Peyer's patch (tissue), 4 donors: ENCODE measurements at regions not wholly inside any gene's neighbourhood (a gene's known extent, or its start where the extent isn't known, plus 50 kb on each side); places are given as distances from the start of the nearest gene placed in this dataset.
"Not testable (repeated sequence)": the region's sequence is repeated elsewhere in the genome, so short reads cannot be mapped to it uniquely, and the experiment has no call there.

ENCODE experiments used
- DNase-seq, 3 donors: peaks; one replicate each; pipeline ENCODE4 v3.0.0-alpha.2; 2017 to 2019
- H3K27ac ChIP-seq, 4 donors: fragments of 200-600 bp; sonication (generic); one replicate each; pipeline ENCODE4 v1.5.1; 2016 to 2019
- H3K27me3 ChIP-seq, 2 donors: fragments of 200-600 bp; sonication (generic); one replicate each; pipeline ENCODE4 v1.5.1; 2019
- H3K36me3 ChIP-seq, 3 donors: fragments of 200-600 bp; sonication (generic); one replicate each; pipeline ENCODE4 v1.5.1; 2016 to 2019
- H3K4me1 ChIP-seq, 4 donors: fragments of 200-600 bp; sonication (generic); one replicate each; pipeline ENCODE4 v1.5.1; 2016 to 2019
- H3K4me3 ChIP-seq, 4 donors: fragments of 200-600 bp; sonication (generic); 1 replicate in 3 of 4; 2 replicates in 1 of 4; pipeline ENCODE4 v1.5.1; 2016 to 2019; ENCODE audit warnings: mild to moderate bottlenecking in 1 of 4
- H3K9me3 ChIP-seq, 4 donors: fragments of 200-600 bp; sonication (generic); one replicate each; pipeline ENCODE4 v1.5.1; 2016 to 2019; ENCODE audit warnings: mild to moderate bottlenecking in 1 of 4
- POLR2A ChIP-seq, 2 donors: fragments of 450-650 bp; IDR thresholded peaks; one replicate each; pipeline ENCODE4 v1.5.1; 2017; ENCODE audit warnings: antibody characterized with exemption in 2 of 2, mild to moderate bottlenecking in 2 of 2, moderate library complexity in 2 of 2
- TF ChIP-seq, protein P1 (sequence below), 6 experiments: fragments of 450-650 bp in 4 of 6; fragments of 200-600 bp in 2 of 6; sonication (generic) in 1 of 6; IDR thresholded peaks; one replicate each; pipeline ENCODE4 v1.5.1; 2017 to 2019; ENCODE audit warnings: antibody characterized with exemption in 6 of 6, mild to moderate bottlenecking in 3 of 6, moderate library complexity in 1 of 6

DNA sequence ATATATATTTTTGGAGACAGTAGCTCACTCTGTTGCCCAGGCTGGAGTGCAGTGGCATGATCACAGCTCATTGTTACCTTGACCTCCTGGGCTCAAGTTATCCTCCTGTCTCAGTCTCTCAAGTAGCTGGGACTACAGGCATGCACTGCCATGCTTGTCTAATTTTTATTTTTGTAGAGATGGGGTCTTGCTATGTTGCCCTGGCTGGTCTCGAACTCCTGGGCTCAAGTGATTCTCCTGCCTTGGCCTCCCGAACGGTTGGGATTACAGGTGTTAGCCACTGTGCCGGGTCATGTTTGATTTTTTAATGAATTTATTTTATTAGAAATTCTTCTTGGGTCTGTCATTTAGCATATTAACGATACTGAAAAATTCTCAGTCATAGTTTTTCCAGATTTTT is 70.5 kb downstream of the TMEM270 start:
- DNase-seq = no peak
- H3K27me3 ChIP-seq = no peaks in the 10 kb centered on the region
- TF ChIP-seq, protein P1, sequence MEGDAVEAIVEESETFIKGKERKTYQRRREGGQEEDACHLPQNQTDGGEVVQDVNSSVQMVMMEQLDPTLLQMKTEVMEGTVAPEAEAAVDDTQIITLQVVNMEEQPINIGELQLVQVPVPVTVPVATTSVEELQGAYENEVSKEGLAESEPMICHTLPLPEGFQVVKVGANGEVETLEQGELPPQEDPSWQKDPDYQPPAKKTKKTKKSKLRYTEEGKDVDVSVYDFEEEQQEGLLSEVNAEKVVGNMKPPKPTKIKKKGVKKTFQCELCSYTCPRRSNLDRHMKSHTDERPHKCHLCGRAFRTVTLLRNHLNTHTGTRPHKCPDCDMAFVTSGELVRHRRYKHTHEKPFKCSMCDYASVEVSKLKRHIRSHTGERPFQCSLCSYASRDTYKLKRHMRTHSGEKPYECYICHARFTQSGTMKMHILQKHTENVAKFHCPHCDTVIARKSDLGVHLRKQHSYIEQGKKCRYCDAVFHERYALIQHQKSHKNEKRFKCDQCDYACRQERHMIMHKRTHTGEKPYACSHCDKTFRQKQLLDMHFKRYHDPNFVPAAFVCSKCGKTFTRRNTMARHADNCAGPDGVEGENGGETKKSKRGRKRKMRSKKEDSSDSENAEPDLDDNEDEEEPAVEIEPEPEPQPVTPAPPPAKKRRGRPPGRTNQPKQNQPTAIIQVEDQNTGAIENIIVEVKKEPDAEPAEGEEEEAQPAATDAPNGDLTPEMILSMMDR (IDR thresholded peaks at IDR 0.05) = no peak
- TF ChIP-seq POLR2A (IDR thresholded peaks at IDR 0.05) = no peak

DNA sequence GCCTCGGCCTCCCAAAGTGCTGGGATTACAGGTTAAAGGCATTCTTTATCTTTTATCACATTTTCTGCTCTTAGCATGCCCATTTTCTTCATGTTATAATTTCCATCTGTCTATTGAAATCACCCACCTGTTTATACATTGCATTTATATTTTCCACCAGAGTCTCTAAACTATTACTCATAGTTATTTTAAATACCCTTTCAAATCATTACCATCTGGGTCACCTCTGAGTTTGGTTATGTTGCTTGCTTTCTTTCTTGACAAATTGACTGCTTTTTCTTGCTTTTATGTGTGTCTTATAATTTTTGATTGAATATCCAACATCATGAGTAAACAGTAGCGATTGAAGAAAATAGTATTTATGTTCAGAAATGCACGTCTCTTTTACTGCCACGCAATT is 71.4 kb downstream of the TMEM270 start:
- TF ChIP-seq, protein P1 (IDR thresholded peaks at IDR 0.05) = no peak
- no peak for TF ChIP-seq POLR2A (IDR thresholded peaks at IDR 0.05)
- Histone ChIP-seq H3K27me3 (no peaks in the 10 kb centered on the region), H3K4me3 (no peak overlapping the region), H3K9me3 (no peaks in the 10 kb centered on the region), H3K27ac (no peak overlapping the region), H3K36me3 (no peaks in the 10 kb centered on the region), H3K4me1 (no peaks in the 10 kb centered on the region)
- DNase-seq = no peak

More for the DNA sequence above, 70.5 kb downstream of the TMEM270 start:
- H3K4me1 ChIP-seq = no peaks in the 10 kb centered on the region
- no peak overlapping the region for H3K4me3 ChIP-seq
- no peaks in the 10 kb centered on the region for H3K36me3 ChIP-seq
- no peaks in the 10 kb centered on the region for H3K9me3 ChIP-seq
- H3K27ac ChIP-seq = no peak overlapping the region

DNA sequence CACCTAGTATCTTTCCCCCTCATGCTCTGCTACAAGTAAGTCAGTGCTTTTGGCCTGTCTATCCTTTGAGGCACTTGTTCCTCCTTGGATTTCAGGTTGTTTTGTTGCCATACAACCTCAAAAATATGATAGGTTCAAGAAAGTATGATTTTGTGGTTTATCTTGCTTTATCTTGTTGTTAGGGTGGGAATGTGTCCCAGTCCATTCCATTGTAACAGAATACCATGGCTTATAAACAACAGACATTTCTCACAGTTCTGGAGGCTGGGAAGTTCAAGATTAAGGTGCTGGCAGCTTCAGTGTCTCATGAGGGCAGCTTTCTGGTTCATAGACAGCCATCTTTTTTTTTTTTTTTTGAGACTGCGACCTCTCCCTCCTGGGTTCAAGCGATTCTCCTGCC is 72.1 kb downstream of the TMEM270 start:
- Histone ChIP-seq H3K36me3 (no peaks in the 10 kb centered on the region), H3K4me3 (no peak overlapping the region), H3K4me1 (no peaks in the 10 kb centered on the region), H3K27me3 (no peaks in the 10 kb centered on the region), H3K9me3 (no peaks in the 10 kb centered on the region), H3K27ac (no peak overlapping the region)
- no peak for DNase-seq
- TF ChIP-seq, protein P1 (IDR thresholded peaks at IDR 0.05) = no peak
- no peak for TF ChIP-seq POLR2A (IDR thresholded peaks at IDR 0.05)

DNA sequence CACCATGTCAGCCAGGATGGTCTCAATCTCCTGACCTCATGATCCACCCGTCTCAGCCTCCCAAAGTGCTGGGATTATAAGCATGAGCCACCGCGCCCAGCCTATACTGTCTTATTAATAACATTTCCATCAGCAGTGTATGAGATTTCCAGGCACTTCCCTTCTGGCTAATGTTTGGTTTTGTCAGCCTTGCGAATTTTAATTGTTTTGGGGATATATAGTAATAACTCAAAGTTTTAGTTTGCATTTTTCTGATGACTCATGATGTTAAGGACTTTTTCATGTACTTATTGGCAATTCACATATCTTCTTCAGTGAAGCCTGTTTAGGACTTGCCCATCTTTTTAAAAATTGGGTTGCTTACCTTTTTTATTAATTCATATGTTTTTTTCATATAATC is 76.0 kb downstream of the TMEM270 start:
- H3K4me1 ChIP-seq = no peaks in the 10 kb centered on the region
- H3K4me3 ChIP-seq = no peak overlapping the region

DNA sequence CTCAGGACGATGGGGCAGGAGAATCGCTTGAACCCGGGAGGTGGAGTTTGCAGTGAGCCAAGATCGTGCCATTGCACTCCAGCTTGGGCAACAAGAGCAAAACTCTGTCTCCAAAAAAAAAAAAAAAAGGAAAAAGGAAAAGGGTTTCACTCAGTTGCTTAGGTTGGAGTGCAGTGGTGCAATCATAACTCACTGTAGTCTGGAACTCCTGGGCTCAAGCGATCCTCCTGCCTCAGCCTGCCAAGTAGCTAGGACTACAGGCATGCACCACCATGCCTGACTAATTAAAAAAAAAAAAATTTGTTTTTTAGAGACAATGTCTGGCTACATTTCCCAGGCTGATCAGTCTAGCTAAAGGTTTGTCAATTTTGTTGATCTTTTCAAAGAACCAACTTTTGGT is 76.7 kb downstream of the TMEM270 start:
- H3K4me1 ChIP-seq, DNase-seq, H3K27ac ChIP-seq: not testable (repeated sequence)

More for the DNA sequence above, 76.0 kb downstream of the TMEM270 start:
- peaks cover 0 to 6% (median 0%) of the 10 kb centered on the region in 4 donors for H3K9me3 ChIP-seq
- DNase-seq = no peak
- no peak for TF ChIP-seq POLR2A (IDR thresholded peaks at IDR 0.05)
- TF ChIP-seq, protein P1 (IDR thresholded peaks at IDR 0.05) = no peak
- H3K27me3 ChIP-seq = no peaks in the 10 kb centered on the region
- H3K27ac ChIP-seq = no peak overlapping the region
- no peaks in the 10 kb centered on the region for H3K36me3 ChIP-seq

DNA sequence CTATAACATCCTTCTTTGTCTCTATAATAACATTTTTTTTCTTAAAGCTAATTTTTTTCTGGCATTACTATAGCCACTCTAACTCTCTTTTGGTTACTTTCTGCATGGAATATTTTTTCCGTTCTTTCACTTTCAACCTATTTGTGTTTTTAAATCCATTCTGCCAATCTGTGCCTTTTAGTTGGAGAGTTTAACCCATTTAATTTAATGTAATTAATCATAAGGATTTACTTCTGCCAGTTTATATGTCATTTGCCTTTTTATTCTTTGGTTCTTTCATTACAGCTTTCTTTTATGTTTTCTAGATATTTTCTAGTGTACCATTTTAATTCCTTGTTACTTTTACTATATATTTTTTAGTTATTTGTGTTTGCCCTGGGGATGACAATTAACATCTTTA is 78.6 kb downstream of the TMEM270 start:
- DNase-seq = no peak
- no peak overlapping the region for H3K4me3 ChIP-seq
- H3K27me3 ChIP-seq = no peaks in the 10 kb centered on the region
- H3K27ac ChIP-seq = no peak overlapping the region
- H3K9me3 ChIP-seq = peaks cover 0 to 6% (median 0%) of the 10 kb centered on the region in 4 donors
- H3K4me1 ChIP-seq = no peaks in the 10 kb centered on the region
- no peak for TF ChIP-seq POLR2A (IDR thresholded peaks at IDR 0.05)
- TF ChIP-seq, protein P1 (IDR thresholded peaks at IDR 0.05) = no peak
- H3K36me3 ChIP-seq = no peaks in the 10 kb centered on the region

More for the DNA sequence above, 76.7 kb downstream of the TMEM270 start:
- not testable (repeated sequence) for H3K4me3 ChIP-seq, H3K36me3 ChIP-seq, H3K9me3 ChIP-seq, H3K27me3 ChIP-seq
